ENCODE measurements at regions not wholly inside any gene's neighbourhood (a gene's known extent, or its start where the extent isn't known, plus 50 kb on each side); places are given as distances from the start of the nearest gene placed in this dataset.
A peak's percentile ranks its signal among the peaks of the same experiment; 100 is the strongest.
"Not testable (repeated sequence)": the region's sequence is repeated elsewhere in the genome, so short reads cannot be mapped to it uniquely, and the experiment has no call there.

DNA sequence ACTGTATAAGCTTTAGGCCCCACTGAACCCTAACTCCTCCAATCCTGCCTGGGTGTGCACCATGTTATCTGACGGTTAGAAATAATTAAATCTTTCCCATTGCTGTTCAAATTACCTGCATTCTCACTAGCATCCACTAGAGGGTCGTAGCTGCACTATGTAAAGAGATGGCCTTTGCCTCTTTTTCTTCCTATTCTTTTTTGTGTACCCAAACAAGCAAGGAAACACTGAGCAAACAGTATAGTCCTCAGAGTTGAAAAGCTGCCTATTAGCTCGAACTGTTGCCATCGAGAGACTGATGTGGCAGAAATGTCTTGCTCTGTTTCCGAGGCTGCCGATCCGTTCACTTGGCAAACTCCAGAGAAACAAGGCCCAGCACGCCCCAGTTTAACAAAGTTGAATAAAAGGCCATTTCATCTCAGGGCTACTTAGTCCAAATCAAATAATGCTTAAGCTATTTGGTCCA lies 163.8 kb upstream of the TRPM3 start:
- no peaks in the 10 kb centered on the region for H3K27me3 ChIP-seq (ENCODE audit: control insufficient read depth, low read length)
- no peaks in the 10 kb centered on the region for H3K79me2 ChIP-seq (ENCODE audit: control insufficient read depth, low read length)
- H3K27ac ChIP-seq (ENCODE audit: low read depth, low read length), result no peak overlapping the region
- H3K4me1 ChIP-seq (ENCODE audit: control insufficient read depth, low read length), result no peaks in the 10 kb centered on the region
- no peak overlapping the region for H3K4me3 ChIP-seq (ENCODE audit: low read length)
- no peaks in the 10 kb centered on the region for H4K20me1 ChIP-seq (ENCODE audit: control insufficient read depth, insufficient read depth, low read depth, low read length)
- H3K9me3 ChIP-seq (ENCODE audit: control insufficient read depth, insufficient read depth, low read length), result no peaks in the 10 kb centered on the region
- no peaks in the 10 kb centered on the region for H3K9me2 ChIP-seq (replicated peaks; ENCODE audit: control insufficient read depth, low read length)
- H3F3A ChIP-seq (ENCODE audit: control insufficient read depth, insufficient read depth), result no peaks in the 10 kb centered on the region
- no peak for TF ChIP-seq EZH2phosphoT487 (IDR thresholded peaks at IDR 0.05; ENCODE audit: borderline replicate concordance, low read length)
- TF ChIP-seq, protein P1, sequence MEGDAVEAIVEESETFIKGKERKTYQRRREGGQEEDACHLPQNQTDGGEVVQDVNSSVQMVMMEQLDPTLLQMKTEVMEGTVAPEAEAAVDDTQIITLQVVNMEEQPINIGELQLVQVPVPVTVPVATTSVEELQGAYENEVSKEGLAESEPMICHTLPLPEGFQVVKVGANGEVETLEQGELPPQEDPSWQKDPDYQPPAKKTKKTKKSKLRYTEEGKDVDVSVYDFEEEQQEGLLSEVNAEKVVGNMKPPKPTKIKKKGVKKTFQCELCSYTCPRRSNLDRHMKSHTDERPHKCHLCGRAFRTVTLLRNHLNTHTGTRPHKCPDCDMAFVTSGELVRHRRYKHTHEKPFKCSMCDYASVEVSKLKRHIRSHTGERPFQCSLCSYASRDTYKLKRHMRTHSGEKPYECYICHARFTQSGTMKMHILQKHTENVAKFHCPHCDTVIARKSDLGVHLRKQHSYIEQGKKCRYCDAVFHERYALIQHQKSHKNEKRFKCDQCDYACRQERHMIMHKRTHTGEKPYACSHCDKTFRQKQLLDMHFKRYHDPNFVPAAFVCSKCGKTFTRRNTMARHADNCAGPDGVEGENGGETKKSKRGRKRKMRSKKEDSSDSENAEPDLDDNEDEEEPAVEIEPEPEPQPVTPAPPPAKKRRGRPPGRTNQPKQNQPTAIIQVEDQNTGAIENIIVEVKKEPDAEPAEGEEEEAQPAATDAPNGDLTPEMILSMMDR (IDR thresholded peaks at IDR 0.05; ENCODE audit: low read depth, low read length, poor library complexity, severe bottlenecking), result peak; percentile 80
- H3K36me3 ChIP-seq (ENCODE audit: control insufficient read depth, low read length), result no peaks in the 10 kb centered on the region
- H3K4me2 ChIP-seq (ENCODE audit: low read length), result no peak overlapping the region

GRCh38 chr9:71282116-71282515 lies 160.7 kb upstream of the TRPM3 start:
- not testable (repeated sequence) for H3K27me3 ChIP-seq (ENCODE audit: control insufficient read depth, low read length); H4K20me1 ChIP-seq (ENCODE audit: control insufficient read depth, insufficient read depth, low read depth, low read length); H3K4me2 ChIP-seq (ENCODE audit: low read length); H3K27ac ChIP-seq (ENCODE audit: low read depth, low read length); H3K9me3 ChIP-seq (ENCODE audit: control insufficient read depth, insufficient read depth, low read length); H3F3A ChIP-seq (ENCODE audit: control insufficient read depth, insufficient read depth); H3K36me3 ChIP-seq (ENCODE audit: control insufficient read depth, low read length); H3K4me3 ChIP-seq (ENCODE audit: low read length); H3K9me2 ChIP-seq (replicated peaks; ENCODE audit: control insufficient read depth, low read length); H3K4me1 ChIP-seq (ENCODE audit: control insufficient read depth, low read length); H3K79me2 ChIP-seq (ENCODE audit: control insufficient read depth, low read length)

DNA sequence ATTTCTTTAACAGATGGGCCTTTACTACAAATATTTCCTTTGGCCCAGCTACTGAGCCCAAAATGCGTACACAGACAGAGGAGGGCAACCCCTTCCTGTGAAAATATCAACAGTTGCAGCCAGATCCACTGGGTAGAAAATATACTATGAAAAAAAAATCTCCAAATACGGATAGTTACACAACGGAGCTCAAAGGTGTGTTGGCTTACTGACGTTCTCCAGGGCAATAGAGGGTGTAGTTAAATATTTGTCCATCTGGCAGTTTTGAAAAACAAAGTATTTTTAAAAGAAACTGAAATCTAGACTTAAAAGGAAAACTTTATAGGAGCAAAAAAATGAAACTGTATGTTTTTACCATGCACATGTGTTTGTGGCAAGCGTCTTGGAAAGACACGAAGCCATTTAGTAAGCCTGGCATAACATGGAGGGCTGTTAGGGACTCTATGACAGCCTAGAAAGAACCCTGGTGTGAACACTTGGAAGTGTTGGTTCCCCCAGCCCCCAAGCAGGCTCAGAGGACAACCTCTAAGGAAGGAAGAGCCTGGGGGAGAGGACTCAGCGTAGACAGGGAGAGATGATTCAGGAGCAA lies 157.8 kb upstream of the TRPM3 start:
- H3K27me3 ChIP-seq (ENCODE audit: control insufficient read depth, low read length), result no peaks in the 10 kb centered on the region; the same call in 1 of the 2 replicates
- H3K9me3 ChIP-seq (ENCODE audit: control insufficient read depth, insufficient read depth, low read length), result no peaks in the 10 kb centered on the region
- no peaks in the 10 kb centered on the region for H3K4me1 ChIP-seq (ENCODE audit: control insufficient read depth, low read length)
- no peaks in the 10 kb centered on the region for H3K79me2 ChIP-seq (ENCODE audit: control insufficient read depth, low read length)
- no peak overlapping the region for H3K27ac ChIP-seq (ENCODE audit: low read depth, low read length)
- no peaks in the 10 kb centered on the region for H4K20me1 ChIP-seq (ENCODE audit: control insufficient read depth, insufficient read depth, low read depth, low read length)
- H3K9me2 ChIP-seq (replicated peaks; ENCODE audit: control insufficient read depth, low read length), result no peaks in the 10 kb centered on the region
- H3F3A ChIP-seq (ENCODE audit: control insufficient read depth, insufficient read depth), result no peaks in the 10 kb centered on the region
- TF ChIP-seq EZH2phosphoT487 (IDR thresholded peaks at IDR 0.05; ENCODE audit: borderline replicate concordance, low read length), result no peak
- TF ChIP-seq, protein P1 (IDR thresholded peaks at IDR 0.05; ENCODE audit: low read depth, low read length, poor library complexity, severe bottlenecking), result no peak
- no peak overlapping the region for H3K4me2 ChIP-seq (ENCODE audit: low read length)
- no peak overlapping the region for H3K4me3 ChIP-seq (ENCODE audit: low read length)
- no peaks in the 10 kb centered on the region for H3K36me3 ChIP-seq (ENCODE audit: control insufficient read depth, low read length)

DNA sequence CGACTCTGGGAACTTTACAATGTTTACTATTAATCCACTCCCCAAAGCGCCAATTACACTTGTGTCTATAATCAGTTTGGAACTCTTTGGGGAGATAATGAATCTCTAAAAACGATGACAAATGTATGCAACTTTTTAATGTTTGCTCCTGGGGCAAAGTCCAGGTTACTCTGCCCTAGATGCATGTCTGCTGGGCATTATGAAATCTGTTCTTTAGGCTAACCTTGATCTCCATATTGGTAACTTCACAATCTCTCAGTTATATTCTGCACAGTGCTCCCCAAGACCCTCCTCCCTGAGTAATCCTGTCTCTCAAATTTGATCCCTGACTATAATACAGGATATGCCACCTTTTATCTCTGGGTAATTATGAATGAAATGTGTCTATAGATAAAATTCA lies 152.2 kb upstream of the TRPM3 start:
- H3K36me3 ChIP-seq (ENCODE audit: control insufficient read depth, low read length), result no peaks in the 10 kb centered on the region
- peaks cover 4% of the 10 kb centered on the region for H3K27me3 ChIP-seq (ENCODE audit: control insufficient read depth, low read length)
- H3K27ac ChIP-seq (ENCODE audit: low read depth, low read length), result no peak overlapping the region
- no peak overlapping the region for H3K4me3 ChIP-seq (ENCODE audit: low read length)
- no peak for TF ChIP-seq EZH2phosphoT487 (IDR thresholded peaks at IDR 0.05; ENCODE audit: borderline replicate concordance, low read length)
- TF ChIP-seq, protein P1 (IDR thresholded peaks at IDR 0.05; ENCODE audit: low read depth, low read length, poor library complexity, severe bottlenecking), result no peak
- H3K9me2 ChIP-seq (replicated peaks; ENCODE audit: control insufficient read depth, low read length), result no peaks in the 10 kb centered on the region
- H3K4me1 ChIP-seq (ENCODE audit: control insufficient read depth, low read length), result no peaks in the 10 kb centered on the region
- H3K4me2 ChIP-seq (ENCODE audit: low read length), result no peak overlapping the region
- no peaks in the 10 kb centered on the region for H3K9me3 ChIP-seq (ENCODE audit: control insufficient read depth, insufficient read depth, low read length)
- no peaks in the 10 kb centered on the region for H3F3A ChIP-seq (ENCODE audit: control insufficient read depth, insufficient read depth)
- H3K79me2 ChIP-seq (ENCODE audit: control insufficient read depth, low read length), result no peaks in the 10 kb centered on the region
- H4K20me1 ChIP-seq (ENCODE audit: control insufficient read depth, insufficient read depth, low read depth, low read length), result no peaks in the 10 kb centered on the region
